A549 (cell line): ENCODE measurements at regions not wholly inside any gene's neighbourhood (a gene's known extent, or its start where the extent isn't known, plus 50 kb on each side); places are given as distances from the start of the nearest gene placed in this dataset.

ENCODE experiments used
- BHLHE40 ChIP-seq: IDR thresholded peaks from 2 replicates; pipeline ENCODE4 v1.6.1; 2012; ENCODE audit warnings: low read depth, low read length, inconsistent platforms
- CHD2 ChIP-seq: fragments of 150-350 bp; IDR thresholded peaks from 2 replicates; pipeline ENCODE4 v1.6.1; 2014; ENCODE audit warnings: low read length; ENCODE audit not compliant: partially characterized antibody
- CTCF ChIP-seq: fragments of >200 bp; sonication (Bioruptor Twin); formaldehyde crosslinking; IDR thresholded peaks from 3 replicates; pipeline ENCODE4 v1.5.1; 2016
- E2F6 ChIP-seq: IDR thresholded peaks from 2 replicates; pipeline ENCODE4 v1.6.1; 2012; ENCODE audit warnings: low read depth, borderline replicate concordance
- EP300 ChIP-seq, 2 experiments: fragments of >200 bp; sonication (Bioruptor Twin); formaldehyde crosslinking; IDR thresholded peaks; 2 replicates in 1 of 2; 3 replicates in 1 of 2; pipeline ENCODE4 v1.6.1; 2016 to 2017
- KDM1A ChIP-seq: fragments of 200-600 bp; sonication (generic); IDR thresholded peaks from 2 replicates; pipeline ENCODE4 v1.6.1; 2016; ENCODE audit warnings: low read depth, mild to moderate bottlenecking
- NFE2L2 ChIP-seq: fragments of 150-350 bp; conservative IDR thresholded peaks from 2 replicates; pipeline ENCODE4 v1.6.1; 2014; ENCODE audit warnings: low read length
- POLR2A ChIP-seq: IDR thresholded peaks from 2 replicates; pipeline ENCODE4 v1.6.1; 2012; ENCODE audit warnings: mild to moderate bottlenecking, low read length
- RARB ChIP-seq: fragments of 250-450 bp; sonication (Bioruptor Pico); IDR thresholded peaks from 2 replicates; pipeline ENCODE4 v1.8.0; 2021; ENCODE audit warnings: mild to moderate bottlenecking, moderate library complexity
- REST ChIP-seq: fragments of 200-600 bp; sonication (generic); IDR thresholded peaks from 2 replicates; pipeline ENCODE4 v1.6.1; 2016; ENCODE audit warnings: antibody characterized with exemption, mild to moderate bottlenecking, moderate library complexity

GRCh38 chr6:150720774-150721233 is 121.1 kb downstream of the PLEKHG1 start:
- TF ChIP-seq KDM1A (no peak), E2F6 (no peak), REST (no peak), RARB (CRISPR knock-in tag) (no peak), POLR2A (no peak), CTCF (no peak), CHD2 (no peak), EP300 (IDR thresholded peaks at IDR 0.05) (no peak), BHLHE40 (no peak), NFE2L2 (no peak)
